DND-41 (cell line): ENCODE measurements at regions not wholly inside any gene's neighbourhood (a gene's known extent, or its start where the extent isn't known, plus 50 kb on each side); places are given as distances from the start of the nearest gene placed in this dataset.

Experiments
- ATAC-seq: fragments of 200-7000 bp; cut with Tn5 transposase; 3 replicates; pipeline ENCODE4 v1.9.1; 2021; ENCODE audit warnings: low read depth; ENCODE audit not compliant: insufficient read depth
- DNase-seq: peaks from one replicate; pipeline ENCODE4 v3.0.0-alpha.2; 2020
- H2AFZ ChIP-seq: 2 replicates; pipeline ENCODE4 v1.6.0; 2012; ENCODE audit warnings: low read depth, low read length
- H3K27ac ChIP-seq: 2 replicates; pipeline ENCODE4 v1.5.1; 2012; ENCODE audit warnings: low read length, inconsistent platforms
- H3K27me3 ChIP-seq: fragments of 200-600 bp; sonication (generic); 2 replicates; pipeline ENCODE4 v1.6.0; 2012; ENCODE audit warnings: low read length, mild to moderate bottlenecking, inconsistent platforms; ENCODE audit not compliant: insufficient read depth, poor library complexity
- H3K36me3 ChIP-seq: 2 replicates; pipeline ENCODE4 v1.5.1; 2012; ENCODE audit warnings: low read length, inconsistent platforms; ENCODE audit not compliant: insufficient read depth
- H3K4me1 ChIP-seq: 2 replicates; pipeline ENCODE4 v1.5.1; 2012; ENCODE audit warnings: mild to moderate bottlenecking, low read length; ENCODE audit not compliant: insufficient read depth
- H3K4me2 ChIP-seq: 2 replicates; pipeline ENCODE4 v1.6.0; 2012; ENCODE audit warnings: mild to moderate bottlenecking, moderate library complexity, low read length, inconsistent platforms; ENCODE audit not compliant: insufficient read depth
- H3K4me3 ChIP-seq, 2 experiments: fragments of 200-600 bp in 1 of 2; shearing (Covaris generic) in 1 of 2; 2 replicates each; pipeline ENCODE4 v1.5.1; 2012 to 2016; ENCODE audit warnings: inconsistent platforms in 2 of 2, low read length in 2 of 2, mild to moderate bottlenecking in 2 of 2, low read depth in 1 of 2, moderate library complexity in 1 of 2
- H3K79me2 ChIP-seq: 2 replicates; pipeline ENCODE4 v1.6.0; 2012; ENCODE audit warnings: low read length, inconsistent platforms; ENCODE audit not compliant: insufficient read depth
- H3K9ac ChIP-seq: 2 replicates; pipeline ENCODE4 v1.6.0; 2012; ENCODE audit warnings: low read depth, mild to moderate bottlenecking, inconsistent platforms, low read length, moderate library complexity
- H3K9me3 ChIP-seq: 2 replicates; pipeline ENCODE4 v1.5.1; 2012; ENCODE audit warnings: low read length, moderate library complexity, mild to moderate bottlenecking, inconsistent platforms; ENCODE audit not compliant: insufficient read depth, severe bottlenecking
- H4K20me1 ChIP-seq: 2 replicates; pipeline ENCODE4 v1.6.0; 2012; ENCODE audit warnings: low read length; ENCODE audit not compliant: insufficient read depth
- CTCF ChIP-seq: IDR thresholded peaks from 2 replicates; pipeline ENCODE4 v1.5.1; 2012; ENCODE audit warnings: borderline replicate concordance, low read length, moderate library complexity, mild to moderate bottlenecking; ENCODE audit not compliant: poor library complexity, severe bottlenecking; ENCODE audit errors: extremely low read depth
- EZH2 ChIP-seq: IDR thresholded peaks from 3 replicates; pipeline ENCODE4 v1.6.1; 2012; ENCODE audit warnings: borderline replicate concordance, low read depth, mild to moderate bottlenecking, moderate library complexity, low read length, inconsistent platforms; ENCODE audit not compliant: severe bottlenecking

DNA sequence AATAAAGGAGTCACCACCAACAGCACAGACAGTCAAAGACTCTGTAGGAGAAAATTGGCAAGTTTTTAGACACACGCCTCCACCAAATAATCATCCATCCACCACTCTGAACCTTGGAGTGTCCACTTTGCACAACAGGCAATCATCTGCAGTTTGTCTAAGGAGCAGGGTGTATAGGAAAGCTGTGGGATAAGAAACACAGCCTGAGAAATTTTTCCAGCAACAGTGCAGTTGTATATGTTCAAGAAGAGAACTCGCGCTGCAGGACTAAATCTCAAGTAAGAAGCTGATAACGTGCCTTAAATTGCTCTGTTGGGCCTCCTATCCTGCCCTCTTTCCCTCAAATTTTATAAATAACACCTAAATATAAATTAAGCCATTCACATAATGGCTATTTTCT, 136.7 kb upstream of the PPARGC1A start:
- no peaks in the 10 kb centered on the region for H3K79me2 ChIP-seq
- no peak overlapping the region for H3K4me2 ChIP-seq
- TF ChIP-seq EZH2 (no peak), CTCF (no peak)
- H3K4me3 ChIP-seq, result no peak overlapping the region
- H3K27ac ChIP-seq, result no peak overlapping the region
- no peak overlapping the region for H2AFZ ChIP-seq
- H3K9me3 ChIP-seq, result no peaks in the 10 kb centered on the region
- no peaks in the 10 kb centered on the region for H4K20me1 ChIP-seq
- DNase-seq (no peak), ATAC-seq (no peak)
- H3K9ac ChIP-seq, result no peak overlapping the region
- no peaks in the 10 kb centered on the region for H3K4me1 ChIP-seq
- no peaks in the 10 kb centered on the region for H3K36me3 ChIP-seq
- H3K27me3 ChIP-seq, result no peaks in the 10 kb centered on the region

GRCh38 chr4:24024605-24025004, 134.8 kb upstream of the PPARGC1A start:
- H3K4me2 ChIP-seq, result no peak overlapping the region
- DNase-seq, result no peak
- H3K27ac ChIP-seq, result no peak overlapping the region
- H3K27me3 ChIP-seq, result no peaks in the 10 kb centered on the region
- no peaks in the 10 kb centered on the region for H3K4me1 ChIP-seq
- H3K4me3 ChIP-seq, result no peak overlapping the region
- no peaks in the 10 kb centered on the region for H3K9me3 ChIP-seq
- ATAC-seq, result no peak
- no peak overlapping the region for H3K9ac ChIP-seq
- no peak overlapping the region for H2AFZ ChIP-seq
- H3K79me2 ChIP-seq, result no peaks in the 10 kb centered on the region
- H4K20me1 ChIP-seq, result no peaks in the 10 kb centered on the region
- H3K36me3 ChIP-seq, result no peaks in the 10 kb centered on the region
- TF ChIP-seq EZH2 (no peak), CTCF (no peak)

DNA sequence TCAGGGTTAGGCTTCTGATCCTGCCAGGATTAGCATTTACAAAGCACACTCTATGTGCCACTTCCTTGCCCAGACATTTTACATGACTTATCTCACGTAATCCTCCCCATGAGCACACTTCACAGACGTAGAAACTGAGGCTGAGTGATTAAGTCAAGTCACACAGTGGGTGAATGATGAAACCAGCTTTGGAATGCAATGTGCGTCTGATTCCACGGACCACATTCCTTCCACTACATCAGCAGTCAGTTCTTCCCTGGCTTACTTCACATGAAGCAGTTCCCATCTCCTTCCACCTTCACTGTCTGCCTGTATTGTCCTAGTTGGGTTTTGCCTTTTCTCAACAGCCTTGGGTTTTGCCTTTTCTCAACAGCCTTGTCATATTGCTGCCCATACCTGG, 134.3 kb upstream of the PPARGC1A start:
- Histone ChIP-seq H2AFZ (no peak overlapping the region), H4K20me1 (no peaks in the 10 kb centered on the region), H3K36me3 (no peaks in the 10 kb centered on the region), H3K4me2 (no peak overlapping the region), H3K4me3 (no peak overlapping the region), H3K27ac (no peak overlapping the region), H3K79me2 (no peaks in the 10 kb centered on the region), H3K27me3 (no peaks in the 10 kb centered on the region), H3K4me1 (no peaks in the 10 kb centered on the region), H3K9ac (no peak overlapping the region), H3K9me3 (no peaks in the 10 kb centered on the region)
- DNase-seq (no peak), ATAC-seq (no peak)
- TF ChIP-seq EZH2 (no peak), CTCF (no peak)

- DNase-seq (no peak), ATAC-seq (no peak)
- no peak overlapping the region for H3K4me3 ChIP-seq
- no peak overlapping the region for H3K27ac ChIP-seq
- H3K27me3 ChIP-seq, result no peaks in the 10 kb centered on the region
- no peak overlapping the region for H3K4me2 ChIP-seq
- no peaks in the 10 kb centered on the region for H3K36me3 ChIP-seq
- H3K9ac ChIP-seq, result no peak overlapping the region
- no peak for TF ChIP-seq CTCF
- TF ChIP-seq EZH2, result no peak
- H3K4me1 ChIP-seq, result no peaks in the 10 kb centered on the region
- H4K20me1 ChIP-seq, result no peaks in the 10 kb centered on the region
- H3K9me3 ChIP-seq, result no peaks in the 10 kb centered on the region
- no peaks in the 10 kb centered on the region for H3K79me2 ChIP-seq
- H2AFZ ChIP-seq, result no peak overlapping the region
These were observed 125.9 kb upstream of the PPARGC1A start for GRCh38 chr4:24015782-24016181.
